Stimulated activated CD4-positive, alpha-beta T cell treated with anti-CD3 and anti-CD28 coated beads, Interleukin-2, amount 100 ng/mL, for 24 hours (primary cell): ENCODE measurements at regions not wholly inside any gene's neighbourhood (a gene's known extent, or its start where the extent isn't known, plus 50 kb on each side); places are given as distances from the start of the nearest gene placed in this dataset.

Experiments
- DNase-seq, 2 donors: peaks; one replicate each; pipeline ENCODE4 v3.0.0-alpha.2; 2020

DNA sequence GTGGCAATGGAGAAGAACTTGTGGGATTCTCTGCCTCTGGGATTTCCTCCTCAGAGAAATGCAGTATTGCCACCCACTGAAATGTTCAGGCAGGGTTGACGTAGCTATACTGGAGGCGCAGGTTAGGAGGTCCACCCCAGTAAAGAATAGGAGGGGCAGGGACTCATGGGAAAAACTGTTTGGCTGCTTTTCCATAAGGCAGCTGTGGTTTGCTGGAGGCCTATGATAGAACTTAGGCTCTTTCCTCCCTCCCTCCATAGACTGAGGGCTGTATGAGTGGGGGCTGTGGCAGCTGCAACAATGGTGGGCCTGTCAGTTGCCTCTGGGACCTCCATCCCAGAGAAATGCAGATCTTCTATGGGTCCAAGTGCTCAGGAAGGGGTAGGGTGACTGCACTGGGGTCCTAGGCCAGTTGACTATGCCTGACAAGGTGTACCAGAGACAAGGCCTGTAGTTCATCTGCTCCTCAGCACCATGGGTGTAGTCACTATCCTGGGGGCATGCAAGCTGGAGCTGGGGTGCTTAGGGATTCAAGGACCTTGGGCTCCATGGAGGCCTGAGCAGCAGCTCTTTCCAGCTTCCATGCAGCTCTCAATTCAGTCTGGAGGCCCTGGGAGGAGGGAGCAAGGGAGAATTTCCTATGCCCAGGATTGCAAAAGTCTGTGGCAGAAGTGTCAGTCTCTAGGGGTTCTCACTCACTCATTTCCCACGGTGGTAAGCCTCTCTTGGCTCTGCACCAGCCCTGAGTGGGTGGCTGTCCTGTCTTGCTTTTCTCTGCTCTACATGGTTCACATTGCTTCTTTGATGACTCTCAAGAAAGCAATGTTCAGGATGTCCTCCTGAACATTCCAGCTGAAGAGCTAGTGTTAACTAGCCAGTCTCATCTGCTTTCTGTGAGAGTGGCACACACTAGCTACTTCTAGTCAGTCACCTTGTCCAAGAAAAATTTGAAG, 353.0 kb downstream of the IDS start:
- no peak for DNase-seq

DNA sequence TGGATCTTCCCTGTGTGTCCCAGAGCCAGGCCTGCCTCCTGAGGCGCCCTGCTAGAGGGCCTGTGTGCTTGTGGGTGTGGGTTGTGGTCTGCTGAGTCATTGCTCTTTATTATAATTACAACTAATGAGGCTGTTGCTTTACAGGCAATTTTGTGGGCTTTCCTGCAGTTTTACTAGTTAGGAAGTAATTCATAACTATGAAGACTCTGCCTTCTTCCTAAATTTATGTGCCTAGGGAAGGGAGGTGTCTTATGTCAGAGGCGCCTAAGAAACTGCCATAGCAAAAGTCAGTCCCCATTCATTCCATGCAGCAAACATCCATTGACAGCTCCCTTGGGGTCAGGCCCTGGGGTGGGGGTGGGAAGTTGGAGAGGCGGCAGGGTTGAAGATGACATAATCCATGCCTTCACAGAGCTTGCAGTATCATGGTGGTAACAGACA, 359.2 kb downstream of the IDS start:
- DNase-seq = no peak

DNA sequence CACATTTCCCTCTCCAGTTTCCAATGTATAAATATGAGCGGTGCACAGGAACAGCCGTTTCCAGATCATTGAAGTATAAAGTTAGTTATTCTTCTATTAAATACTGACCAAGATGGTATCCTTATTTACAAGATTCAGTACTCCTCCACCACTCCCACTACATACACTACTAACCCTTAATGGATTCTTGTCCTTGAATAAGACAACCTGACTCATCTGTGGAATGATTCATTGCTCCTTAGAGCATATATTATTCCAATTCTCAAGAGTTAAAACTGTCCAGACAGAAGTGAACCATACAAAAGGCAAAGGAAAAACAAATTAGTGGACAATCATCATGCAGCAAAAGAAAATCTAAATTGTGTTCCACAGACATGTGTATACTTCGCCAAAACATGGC, 373.3 kb downstream of the IDS start:
- DNase-seq = no peak

DNA sequence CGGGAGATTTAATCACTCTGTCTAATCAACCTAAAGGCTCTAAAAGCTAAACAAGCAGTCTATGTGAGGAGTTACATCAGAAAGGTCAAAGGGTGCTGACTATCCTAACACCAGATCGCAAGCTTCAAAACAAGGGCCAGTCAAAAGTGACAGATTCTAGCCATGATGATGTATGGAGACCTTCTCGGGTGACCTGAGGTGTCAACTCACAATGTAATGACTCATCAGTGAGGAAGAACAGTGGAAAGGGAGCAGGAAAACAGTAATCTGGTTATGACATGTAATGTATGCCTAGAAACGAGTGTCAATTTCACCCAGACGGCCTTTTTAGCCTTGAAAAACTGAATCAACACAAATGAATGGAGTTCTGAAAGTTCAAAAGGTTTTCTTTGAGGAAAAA, 375.3 kb downstream of the IDS start:
- DNase-seq = no peak

DNA sequence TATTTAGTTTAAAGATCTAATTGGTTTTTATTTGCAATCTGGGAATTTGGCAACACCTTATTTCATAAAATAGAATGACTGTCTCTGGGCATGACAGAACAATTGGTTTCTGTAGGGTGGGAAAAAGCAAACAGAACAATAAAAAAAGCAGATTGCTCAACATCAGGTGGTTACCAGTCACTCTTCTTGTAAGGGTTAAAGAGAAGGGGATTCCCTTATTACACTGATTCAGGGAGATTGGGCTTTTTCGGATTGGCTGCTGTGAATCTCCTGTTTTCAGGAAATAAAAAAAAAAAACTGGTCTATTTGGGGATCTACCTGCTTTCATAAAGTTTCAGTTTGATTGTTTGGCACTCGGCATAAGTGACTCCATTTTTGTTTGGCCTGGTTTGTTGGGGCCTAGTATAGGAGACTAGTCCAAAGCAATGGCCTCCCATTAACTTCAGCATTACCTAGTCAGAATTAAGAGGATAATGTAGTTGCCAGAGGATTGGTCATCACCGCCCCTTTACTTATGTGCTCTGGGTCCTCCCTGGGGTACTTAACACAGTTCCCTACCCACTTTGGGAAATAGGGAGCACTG, 380.5 kb downstream of the IDS start:
- DNase-seq = no peak

DNA sequence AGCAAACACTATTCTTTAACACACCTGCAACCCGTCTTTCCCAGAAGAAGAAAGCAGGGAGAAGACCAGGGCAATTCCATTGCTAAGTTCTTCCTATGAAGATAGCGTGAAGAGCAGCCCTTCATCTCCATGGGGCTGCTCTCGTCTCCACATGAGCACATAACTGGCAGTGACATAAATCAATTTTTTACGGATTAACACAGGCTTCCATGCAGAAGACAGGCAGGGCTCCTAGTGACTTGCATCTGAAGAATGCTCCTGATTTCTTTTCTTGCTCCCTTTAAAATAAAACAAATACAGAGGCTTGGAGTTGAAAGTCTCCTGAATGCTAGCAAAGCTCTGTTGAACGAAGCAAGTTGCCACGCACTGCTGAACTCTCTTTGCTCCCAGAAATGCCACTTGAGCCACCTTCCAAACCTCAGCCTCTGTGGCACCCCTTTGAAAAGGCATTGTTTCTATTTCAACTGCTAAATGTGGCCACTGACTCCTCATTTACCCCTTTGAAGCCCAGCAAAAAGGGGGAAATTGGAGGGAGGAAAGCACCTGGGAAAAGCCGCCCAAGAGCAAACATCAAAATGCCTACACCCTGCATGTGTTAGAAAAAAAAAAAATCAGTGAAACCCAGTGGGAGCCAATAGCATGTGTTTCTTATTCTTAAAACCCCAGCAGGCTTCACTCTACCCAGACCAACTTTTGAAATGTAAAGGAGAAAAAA, 383.7 kb downstream of the IDS start:
- no peak for DNase-seq

DNA sequence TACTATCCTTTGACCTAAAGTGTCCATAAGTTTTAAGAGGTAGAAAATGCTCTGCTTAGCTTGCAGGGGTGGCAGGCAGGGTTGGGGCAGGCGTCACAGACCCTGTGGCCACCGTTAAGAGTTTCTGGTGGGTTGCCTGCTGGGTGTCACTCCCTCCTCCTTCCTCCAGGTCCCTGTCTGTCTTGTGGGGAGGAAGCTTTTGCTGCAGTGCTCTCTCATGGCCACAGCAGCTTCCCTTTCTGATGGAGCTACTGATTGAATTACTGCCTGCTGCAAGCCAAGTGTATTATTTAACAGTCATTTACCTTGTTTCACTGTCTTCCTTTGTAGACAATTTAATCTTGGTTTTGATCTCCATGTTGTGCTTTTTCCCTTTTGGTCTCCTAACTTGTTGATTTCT, 384.6 kb downstream of the IDS start:
- no peak for DNase-seq

DNA sequence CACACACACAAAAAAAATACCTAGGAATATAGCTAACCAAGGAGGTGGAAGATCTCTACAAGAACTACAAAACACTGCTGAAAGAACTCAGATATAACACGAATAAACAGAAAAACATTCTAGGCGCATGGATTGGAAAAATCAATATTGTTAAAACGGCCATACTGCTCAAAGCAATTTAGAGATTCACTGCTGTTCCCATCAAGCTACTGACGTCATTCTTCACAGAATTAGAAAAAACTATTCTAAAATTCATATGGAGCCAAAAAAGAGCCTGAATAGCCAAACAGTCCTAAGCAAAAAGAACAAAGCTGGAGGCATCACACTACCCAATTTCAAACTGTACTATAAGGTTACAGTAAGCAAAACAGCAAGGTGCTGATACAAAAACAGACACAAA, 390.2 kb downstream of the IDS start:
- DNase-seq = no peak

DNA sequence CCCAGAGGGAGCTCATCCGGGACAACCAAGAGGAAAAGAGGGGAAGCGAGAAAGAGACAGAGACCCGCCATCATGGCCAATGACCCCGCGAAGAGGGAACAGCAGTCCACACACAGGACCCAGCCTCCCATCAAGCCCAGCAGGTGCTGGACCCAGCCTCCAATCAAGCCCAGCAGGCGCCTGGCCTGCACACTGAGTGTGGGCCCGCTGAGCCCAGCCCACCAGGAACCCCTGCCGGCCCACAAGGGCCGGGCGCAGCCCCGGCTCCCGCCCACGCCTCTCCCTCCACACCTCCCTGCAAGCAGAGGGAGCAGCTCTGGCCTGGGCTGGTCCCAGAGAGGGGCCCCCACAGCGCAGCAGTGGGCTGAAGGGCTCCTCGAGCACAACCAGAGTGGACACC, 391.1 kb downstream of the IDS start:
- no peak for DNase-seq

DNA sequence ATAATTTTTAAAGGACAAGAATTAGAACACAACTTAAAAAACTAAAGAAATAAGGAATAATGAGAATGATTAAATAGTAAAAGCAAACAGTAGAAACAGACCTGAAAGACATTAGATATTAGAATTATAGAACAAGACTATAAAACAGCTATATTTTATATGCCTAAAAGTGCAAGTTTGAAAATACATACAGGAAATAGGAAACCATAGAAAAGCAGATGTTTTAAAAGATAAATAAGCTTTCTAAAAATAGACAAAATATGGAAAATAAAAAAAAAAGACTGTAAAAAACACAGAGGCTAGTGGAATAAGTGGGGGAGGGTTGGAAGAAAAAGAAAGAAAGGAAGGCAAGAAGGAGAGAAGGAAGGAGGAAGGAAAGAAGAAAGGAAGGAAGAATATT, 407.3 kb downstream of the IDS start:
- no peak for DNase-seq

DNA sequence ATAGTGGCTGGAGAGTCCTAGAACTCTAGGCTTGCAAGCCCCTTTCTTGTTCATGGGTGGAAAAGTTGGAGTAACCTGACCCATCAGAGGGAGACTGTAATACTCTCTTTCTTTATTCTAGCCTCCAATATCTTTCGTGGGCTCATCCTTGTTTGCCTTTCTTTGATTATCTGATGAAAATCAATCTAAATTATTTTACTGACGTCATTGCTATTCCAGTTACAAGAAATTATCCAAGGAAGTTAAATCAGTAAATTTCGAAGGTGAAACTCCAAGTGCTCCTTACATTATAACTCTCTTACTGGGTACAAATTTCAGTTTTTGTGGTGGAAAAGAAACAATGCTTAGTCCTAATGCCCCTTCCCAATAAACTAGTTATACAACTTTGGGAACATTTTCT, 412.9 kb downstream of the IDS start:
- no peak for DNase-seq

DNA sequence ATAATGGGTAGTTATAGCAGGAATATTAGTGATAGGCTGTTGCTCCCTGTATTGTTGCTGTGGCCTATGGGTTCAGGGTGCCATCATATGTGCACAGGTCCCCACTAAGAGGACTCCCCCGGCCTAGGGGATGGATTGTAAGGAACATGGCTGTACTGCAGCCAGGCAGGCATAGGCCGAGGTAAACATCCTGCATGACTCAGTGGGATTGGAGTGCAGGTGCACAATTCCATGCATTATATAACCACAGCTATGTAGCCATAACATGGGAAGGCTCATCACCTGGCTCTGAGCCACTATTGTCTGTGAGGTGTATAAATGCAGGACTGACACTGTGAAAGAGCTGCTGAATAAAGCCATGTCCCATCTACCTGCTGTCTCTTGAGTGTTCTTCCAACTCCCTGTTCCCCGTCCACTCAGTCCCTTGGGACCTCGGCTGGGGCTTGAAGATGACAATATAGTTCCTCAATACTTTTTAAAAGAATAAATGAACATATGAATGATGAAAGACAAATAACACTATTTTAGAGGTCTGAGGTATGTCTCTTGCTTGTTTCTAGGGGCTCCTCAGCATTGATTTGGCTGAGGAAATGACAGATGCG, 425.2 kb downstream of the IDS start:
- DNase-seq = no peak

DNA sequence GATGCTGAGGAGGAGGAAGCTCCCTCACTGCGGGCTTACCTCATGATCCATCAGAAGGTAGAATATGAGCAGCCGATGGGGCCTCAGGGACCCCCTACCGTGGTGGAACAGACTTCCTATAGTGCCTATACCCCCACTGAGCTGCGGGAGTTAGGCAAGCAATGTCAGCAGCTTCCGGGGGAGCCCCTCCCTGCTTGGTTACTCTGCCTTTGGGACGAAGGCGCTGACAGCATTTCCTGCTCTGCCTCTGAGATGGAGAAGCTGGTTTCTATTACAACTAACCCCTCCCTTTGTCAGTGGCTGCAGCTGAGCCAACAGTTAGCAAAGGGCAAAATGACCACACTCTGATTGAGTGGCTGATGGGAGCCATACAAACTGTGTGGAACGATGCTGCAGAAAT, 430.7 kb downstream of the IDS start:
- peak in 1 of 2 donors; percentile 7 for DNase-seq

DNA sequence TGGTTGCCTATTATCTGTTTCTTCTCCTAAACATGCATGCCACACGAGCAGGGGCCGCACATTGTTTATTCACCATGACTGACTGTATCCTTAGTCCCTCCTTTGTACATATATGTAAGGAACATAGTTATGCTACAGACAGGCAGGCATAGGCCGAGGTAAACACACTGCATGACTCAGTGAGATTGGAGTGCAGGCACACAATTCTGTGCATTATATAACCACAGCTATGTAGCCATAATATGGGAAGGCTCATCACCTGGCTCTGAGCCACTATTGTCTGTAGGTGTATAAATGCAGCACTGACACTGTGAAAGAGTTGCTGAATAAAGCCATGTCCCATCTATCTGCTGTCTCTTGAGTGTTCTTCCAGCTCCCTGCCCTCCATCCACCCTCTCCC, 431.6 kb downstream of the IDS start:
- DNase-seq = no peak

DNA sequence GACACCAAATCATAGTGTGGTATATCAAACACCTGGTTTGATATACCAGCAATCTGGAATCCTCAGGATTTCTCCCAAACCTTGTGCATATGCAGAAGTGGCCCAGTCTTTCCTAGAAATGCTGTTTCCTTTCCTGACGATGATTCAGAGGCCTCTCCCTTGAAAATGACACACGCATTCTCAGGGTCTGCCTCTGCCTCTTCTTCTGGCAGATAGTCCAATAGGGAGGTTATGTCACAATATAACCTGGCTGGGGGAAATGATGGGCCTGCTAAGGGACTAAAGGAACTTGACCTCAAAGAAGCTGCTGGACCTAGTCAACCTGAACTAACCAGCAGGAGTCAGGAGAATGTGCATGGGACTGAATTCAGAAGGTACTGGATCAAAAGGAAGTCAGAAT, 435.2 kb downstream of the IDS start:
- no peak for DNase-seq

DNA sequence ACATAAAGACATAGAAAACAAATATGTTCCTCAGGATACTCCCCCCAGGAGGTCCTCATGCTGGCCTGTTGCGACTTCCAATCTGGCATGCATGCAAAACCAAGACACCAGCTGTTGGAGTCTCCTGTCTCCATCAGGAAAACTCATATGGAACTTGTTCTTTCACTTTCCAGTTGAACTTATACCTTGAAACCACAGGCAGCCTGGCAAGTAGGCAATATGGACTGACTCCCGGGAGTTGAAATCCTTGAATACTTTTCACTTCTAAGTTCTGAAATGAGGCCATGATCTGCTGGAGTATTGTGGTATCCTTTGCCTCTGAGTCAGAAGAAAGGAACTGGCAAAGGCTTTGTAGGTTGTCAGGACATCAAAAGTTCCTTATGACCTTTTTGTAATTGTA, 444.2 kb downstream of the IDS start:
- DNase-seq = no peak
